AG08396 (cell line): ENCODE measurements at regions not wholly inside any gene's neighbourhood (a gene's known extent, or its start where the extent isn't known, plus 50 kb on each side); places are given as distances from the start of the nearest gene placed in this dataset.
A peak's percentile ranks its signal among the peaks of the same experiment; 100 is the strongest.
"Not testable (repeated sequence)": the region's sequence is repeated elsewhere in the genome, so short reads cannot be mapped to it uniquely, and the experiment has no call there.

Source experiments
- DNase-seq: peaks from one replicate; pipeline ENCODE4 v3.0.0; 2012; ENCODE audit warnings: low spot score, mixed read lengths

DNA sequence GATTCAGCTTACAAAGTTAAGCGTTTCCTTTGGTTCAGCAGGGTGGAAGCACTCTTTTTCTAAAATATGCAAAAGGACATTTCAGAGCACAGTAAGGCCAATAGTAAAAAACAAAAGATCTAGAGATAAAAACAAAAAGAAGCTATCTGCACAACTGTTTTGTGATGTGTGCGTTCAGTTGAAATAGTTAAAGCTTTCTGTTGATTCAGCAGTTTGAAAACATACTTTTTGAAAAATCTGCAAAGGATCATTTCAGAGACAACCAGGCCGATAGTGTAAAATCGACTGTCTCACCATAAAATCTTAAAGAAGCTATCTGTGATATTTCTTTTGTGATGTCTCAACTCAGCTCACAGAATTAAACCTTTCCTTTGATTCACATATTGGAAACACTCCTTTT, 300.0 kb upstream of the ALG10B start:
- no peak for DNase-seq

DNA sequence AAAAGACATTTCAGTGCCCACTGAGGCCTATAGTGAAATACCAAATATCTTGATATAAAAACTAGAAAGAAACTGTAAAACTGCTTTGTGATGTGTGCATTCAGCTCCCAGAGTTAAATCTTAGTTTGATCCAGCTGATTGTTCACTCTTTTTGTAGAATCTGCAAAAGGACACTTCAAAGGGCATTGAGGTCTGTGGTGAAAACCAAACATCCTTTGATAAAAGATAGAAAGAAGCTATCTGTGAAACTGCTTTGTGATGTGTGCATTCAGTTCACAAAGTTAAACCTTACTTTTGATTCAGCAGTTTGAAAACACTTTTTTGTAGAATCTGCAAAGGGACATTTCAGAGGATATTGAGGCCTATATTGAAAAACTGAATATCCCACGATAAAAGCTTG, 290.7 kb upstream of the ALG10B start:
- DNase-seq: no peak

DNA sequence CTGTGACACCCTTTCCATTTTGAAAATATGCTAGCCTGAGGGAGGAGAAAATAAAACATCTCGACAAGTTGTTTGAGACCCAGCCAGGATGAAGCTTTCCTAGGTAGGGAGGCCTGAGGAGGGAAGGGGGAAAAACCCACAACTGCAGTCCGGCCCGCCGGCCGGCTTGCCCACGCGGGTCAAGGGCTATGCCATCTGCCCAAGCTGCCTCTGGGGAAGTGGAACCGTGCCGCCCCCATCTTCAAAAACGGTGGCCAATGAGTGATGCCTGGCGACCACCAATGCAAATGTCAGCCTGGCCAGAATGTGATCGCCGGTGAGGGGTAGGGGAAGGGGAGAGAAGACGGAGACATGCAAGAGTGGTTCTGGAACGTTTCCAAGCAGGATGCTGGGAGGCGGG, 263.5 kb upstream of the ALG10B start:
- no peak for DNase-seq

DNA sequence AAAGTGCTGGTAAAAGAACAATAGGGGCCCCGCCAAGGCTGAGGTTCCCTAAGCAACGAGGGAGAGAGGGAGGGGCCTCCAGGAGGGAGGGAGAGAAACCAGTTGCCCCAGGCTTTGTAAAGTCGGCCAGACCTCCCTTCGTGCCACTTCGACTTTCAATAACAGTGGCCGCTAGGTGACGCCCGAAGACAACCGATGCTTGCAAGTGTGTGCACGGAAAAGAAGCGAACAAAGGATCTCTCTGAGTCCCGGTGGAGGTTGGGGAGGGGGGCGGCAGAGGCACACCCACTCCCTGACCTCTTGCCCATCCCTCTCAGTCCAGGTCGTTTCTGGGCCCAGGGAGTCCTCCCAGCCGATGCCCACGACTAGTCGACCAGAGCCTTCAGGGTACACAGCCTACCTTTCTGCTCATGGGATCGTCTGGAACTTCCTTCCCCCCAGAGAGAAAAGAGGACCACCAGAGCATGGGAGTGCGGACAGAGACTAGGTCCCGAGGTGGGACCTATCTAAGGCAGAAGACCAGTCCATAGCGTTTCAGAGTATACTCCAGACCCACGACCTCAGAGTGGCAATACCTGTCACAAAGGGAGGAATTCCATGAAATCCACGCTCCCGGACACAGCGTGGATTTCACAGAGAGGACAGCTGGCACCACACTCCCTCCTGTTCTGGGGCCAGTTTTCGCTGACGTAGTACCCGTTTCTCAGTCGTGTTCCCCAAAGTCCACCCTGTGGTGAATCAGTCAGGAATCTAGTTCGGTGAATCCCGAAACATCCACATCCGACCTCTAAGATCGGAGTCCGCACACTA, 262.7 kb upstream of the ALG10B start:
- DNase-seq: peak; percentile 8

DNA sequence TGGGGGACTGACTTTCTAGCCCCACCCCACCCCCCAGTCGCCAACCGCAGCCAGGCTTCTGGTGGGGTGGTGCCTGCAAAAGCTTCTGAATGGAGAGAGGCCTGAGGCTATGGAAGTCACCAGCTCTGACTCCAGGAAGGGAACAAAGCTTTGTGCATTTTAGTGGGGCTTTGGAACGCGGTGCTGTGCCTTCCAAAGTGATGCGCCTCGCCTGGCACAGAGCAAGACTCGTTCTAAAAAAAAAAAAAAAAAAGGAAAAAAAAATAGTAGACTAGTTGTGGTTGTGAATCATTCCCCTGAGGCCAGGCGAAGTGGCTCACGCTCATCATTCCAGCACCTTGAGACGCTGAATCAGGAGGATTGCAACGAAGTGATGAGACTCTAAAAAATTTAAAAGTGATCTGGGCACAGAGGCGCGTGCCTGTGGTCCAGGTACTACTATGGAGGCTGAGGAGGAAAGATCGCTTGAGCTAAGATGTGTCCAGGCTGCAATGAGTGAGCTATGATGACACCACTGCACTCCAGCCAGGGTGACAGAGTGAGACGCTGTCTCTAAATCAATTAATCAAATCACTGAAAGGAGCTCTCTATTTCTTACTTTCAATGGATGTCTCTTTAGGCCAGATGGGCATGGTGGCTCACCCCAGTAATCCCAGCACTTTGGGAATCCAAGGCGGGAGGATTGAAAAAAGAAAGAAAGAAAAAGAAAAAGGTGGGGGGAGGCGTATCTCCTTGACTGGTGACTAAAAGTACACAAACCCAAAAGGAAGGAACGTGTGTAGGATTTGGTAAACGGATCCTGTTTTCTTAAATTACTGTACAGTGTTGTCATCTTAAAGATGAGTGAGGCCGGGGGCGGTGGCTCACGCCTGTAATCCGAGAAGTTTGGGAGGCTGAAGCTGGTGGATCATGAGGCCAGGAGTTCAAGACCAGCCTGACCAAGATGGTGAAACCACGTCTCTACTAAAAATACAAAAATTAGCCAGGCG, 259.6 kb upstream of the ALG10B start:
- no peak for DNase-seq

DNA sequence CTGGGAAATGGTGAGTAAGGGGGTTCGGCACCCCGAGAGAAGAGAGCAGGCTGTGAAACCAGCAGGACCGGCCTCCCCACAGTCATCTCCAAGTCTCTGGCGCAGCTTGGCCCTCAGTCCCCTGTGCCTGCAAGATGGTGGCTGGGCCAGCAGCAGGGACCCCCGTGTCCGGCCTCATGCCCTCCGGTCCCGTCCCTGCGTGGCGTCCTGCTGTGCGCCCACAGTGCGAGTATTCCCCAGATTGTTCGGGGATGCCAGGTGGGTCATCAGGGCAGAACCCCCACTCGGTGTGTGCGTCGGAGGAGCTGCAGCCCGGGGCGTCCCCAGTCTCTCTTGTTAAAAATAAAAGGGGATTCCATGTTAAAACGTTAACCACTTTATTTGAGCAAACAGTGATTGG, 216.9 kb upstream of the ALG10B start:
- no peak for DNase-seq

DNA sequence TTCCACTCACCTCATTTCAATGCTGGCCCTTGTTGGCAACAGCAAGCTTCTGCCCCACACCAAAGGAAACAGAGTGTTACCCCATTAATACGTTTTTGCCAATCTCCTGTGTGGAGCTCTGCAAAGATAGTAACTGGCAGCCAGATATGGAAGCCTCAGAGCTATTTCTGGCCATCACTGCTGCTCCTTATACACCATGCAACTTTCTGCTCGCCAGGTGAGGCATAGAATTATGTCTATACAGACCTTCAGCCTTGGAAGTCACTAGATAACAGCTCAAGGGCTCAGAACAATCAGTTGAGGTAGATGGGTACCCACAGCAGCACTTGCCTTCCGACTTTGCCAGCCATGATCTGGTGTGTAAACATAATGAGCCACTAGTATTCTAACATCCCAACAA, 214.8 kb upstream of the ALG10B start:
- DNase-seq: no peak

DNA sequence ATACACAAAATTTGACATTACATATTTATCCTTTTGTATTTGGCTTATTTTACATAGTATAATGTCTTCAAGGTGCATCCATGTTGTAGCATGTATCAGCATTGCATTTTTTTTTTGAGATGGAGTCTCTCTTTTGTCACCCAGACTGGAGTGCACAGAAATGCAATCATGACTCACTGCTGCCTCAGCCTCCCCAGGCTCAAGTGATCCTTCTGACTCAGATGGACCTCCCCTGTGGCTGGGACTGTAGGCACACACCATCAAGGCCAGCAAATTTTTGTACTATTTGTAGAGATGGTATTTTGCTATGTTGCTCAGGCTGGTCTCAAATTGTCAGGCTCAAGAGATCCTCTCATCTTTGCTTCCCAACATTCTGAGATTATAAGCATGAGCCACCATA, 214.4 kb upstream of the ALG10B start:
- no peak for DNase-seq

DNA sequence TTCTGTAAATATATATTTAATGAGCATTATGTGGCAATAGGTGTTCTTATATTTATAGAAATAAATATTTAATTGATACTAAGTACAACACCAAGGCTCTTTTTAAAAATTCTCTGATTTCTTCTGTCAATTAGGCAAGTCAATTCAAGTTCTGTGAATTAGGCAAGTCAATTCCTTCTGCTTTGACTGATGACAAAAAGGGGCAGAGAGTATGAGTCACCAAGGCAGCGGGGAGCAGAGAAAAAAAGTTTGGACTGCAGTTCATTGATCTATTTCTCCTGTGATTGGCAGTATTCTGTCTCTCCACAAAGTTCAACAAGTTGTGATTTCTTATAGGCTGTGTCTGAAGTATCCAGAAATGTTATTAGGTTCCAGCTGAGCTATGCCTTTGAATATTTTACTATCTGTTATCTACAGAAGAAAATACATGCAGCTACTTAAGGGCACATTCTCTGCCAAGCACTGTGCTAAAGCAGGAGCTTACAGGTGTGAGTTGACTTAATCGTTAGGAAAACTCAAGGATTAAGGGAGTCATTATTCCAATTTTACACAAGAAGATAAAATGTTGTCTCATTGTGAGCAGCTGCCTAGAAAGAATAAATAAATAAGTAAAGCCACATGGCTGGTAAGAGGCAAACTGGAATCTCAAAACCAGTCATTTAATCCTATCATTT, 206.4 kb upstream of the ALG10B start:
- no peak for DNase-seq

DNA sequence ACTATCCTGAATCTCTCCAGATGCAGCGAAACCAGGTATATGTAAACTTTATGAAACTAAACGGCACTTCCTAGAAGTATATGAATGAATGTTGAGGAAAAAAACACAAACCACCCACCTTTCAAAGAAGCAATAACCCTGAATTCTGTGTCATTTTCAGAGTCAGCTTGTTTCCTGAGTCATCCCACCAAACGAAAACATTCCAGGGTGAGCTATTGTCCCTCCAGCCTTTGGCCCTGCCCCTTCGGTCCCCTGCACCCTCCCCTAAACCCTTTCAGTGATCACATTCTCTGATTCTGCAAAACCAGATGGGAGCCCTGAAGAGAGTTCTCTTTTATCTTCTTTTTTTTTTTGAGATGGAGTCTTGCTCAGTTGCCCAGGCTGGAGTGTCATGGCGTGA, 202.6 kb upstream of the ALG10B start:
- no peak for DNase-seq

DNA sequence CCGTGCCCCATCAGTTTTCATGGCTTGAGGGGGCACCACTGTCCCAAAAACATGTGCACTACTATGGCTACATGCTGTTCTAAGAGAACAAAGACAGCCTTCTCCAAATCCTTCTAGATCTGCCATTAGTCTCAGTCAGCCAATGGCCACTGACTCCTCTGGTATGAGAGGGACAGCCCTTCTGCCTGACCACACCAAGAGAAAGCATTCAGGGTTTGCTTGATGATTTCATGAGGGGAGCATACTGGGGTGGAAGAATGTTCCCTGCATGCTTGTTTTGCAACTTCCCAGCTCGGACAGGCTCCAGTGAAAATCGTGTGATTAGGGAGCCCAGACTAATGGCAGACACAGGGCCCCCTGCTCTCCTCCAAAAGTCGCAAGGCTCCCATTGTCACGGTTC, 199.6 kb upstream of the ALG10B start:
- no peak for DNase-seq

DNA sequence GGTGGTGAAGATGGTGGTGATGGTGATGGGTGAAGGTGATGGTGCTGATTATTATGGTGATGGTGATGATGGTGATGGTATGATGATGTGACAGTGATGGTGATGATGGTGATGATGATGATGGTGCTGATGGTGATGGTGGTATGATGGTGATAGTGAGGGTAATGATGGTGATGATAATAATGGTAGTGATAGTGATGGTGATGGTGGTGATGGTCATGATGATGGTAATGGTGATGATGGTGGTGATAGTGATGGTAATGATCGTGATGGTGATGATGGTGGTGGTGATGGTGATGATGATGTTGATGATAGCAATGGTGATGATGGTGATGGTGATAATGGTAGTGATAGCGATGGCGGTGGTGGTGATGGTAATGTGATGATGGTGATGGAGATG, 197.9 kb upstream of the ALG10B start:
- no peak for DNase-seq

DNA sequence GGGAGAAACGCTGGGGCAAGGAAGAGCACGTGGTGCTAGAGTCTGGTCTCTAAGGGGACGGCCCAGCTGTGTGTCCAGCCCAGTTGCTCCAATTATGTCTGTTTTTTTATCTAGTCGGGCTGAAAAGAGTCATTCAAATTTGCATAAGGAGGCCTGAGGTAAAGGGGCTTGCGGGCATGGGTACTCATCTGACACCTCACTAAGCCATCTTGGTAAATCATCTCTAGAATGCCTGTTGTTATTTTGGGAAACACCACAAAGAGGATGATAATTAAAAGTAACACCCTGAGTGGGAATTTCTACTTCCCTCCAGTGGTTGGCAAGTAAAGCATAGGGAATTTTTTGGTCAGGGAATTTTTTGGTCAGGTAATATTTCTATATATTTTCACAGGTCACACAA, 196.1 kb upstream of the ALG10B start:
- DNase-seq: no peak

DNA sequence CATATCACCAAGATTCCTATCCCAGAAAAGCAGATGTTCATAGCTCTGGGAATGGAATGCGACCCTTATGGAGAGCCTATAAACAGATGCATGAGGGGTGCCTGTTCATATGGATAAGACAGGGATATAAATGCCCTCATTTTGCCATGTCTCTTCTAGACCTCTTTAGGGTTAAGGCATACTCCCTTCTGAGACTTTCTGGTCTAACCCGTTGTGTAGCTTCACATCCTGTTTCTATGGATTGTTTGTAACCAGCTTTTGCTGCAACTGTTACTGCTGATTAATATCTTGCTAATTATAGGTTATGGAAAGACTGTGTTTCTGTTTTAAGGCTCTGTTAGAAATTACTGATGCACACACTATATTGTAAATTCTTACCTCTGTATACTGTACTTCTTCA, 193.5 kb upstream of the ALG10B start:
- DNase-seq: not testable (repeated sequence)

DNA sequence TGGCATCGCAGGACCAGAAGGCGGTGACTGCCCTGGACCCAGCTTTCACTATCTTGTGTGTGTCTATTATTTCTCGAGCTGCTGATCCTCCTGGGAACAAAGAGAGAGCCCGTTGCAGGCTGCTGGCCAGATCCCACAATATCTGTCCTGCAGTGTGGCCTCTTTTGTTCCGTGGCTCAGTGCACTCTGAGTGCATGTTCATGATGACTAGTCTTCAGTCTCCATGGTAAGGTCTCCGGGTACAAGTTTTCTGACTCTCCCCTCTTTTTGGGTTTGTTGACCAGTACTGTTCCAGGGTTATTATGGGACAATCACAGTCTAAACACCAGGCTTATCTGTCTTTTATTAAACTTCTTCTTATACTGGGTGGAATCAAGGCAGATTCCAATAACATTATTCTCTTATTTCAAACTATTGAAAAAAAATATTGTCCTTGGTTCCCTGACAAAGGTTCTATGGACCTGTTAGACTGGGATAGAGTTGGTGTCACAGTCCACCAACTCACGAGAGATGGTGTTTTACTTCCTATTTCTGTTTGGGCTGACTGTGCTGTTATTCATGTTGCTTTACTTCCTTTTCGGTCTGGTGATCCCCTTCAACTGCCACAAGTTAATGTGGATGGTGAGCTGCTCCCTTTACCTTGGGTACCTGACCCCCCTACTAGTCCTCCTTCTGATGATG, 192.9 kb upstream of the ALG10B start:
- DNase-seq: no peak

DNA sequence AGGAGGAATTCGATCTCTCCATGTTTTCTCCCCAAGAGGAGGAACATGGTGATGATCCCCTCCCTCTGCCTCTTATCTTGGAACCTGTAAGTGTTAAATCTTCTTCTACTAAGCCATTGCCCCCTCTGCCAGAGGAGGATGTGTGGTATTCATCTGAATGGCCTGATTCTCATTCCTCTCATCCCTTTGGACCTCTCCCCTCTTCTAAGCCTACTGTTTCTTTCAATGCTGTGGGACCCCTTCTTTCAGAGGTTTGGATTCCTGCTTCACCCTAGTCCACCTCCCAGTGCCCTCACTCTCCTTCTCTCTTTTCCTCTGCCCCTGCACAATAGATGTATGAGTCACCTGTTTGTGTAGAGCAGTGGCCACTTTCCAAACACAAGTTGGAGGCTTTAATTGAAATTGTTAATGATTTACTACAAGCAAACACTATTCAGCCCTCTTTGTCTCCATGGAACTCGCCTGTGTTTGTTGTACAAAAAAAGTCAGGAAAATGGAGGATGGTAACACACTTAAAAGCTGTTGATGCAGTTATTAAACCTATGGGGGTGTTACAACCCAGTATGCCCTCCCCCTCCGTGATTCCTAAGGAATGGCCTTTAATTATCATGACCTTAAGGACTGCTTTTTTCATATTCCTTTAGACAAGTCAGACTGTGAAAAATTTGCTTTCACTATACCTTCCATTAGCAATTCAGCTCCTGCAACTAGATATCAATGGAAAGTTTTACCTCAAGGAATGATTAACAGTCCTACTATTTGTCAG, 192.1 kb upstream of the ALG10B start:
- DNase-seq: no peak

DNA sequence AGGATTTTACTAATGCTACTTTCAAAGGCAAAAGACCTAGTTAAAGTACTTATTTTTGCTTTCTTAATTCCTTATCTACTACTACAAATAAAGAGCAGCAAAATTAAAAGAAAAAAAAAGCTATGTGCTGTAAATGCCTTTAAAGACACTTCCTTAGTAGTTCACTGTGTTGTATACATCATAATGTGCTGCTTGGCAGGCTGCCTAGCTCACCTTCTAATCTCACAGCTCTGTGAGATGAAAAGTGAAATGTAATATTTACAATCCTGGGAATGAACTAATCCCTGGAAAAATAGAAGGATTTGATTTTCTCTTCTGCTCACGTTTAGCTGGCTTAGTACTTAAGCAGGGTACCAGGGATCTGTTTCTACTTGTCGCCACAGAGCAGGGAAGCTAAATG, 184.4 kb upstream of the ALG10B start:
- DNase-seq: no peak

DNA sequence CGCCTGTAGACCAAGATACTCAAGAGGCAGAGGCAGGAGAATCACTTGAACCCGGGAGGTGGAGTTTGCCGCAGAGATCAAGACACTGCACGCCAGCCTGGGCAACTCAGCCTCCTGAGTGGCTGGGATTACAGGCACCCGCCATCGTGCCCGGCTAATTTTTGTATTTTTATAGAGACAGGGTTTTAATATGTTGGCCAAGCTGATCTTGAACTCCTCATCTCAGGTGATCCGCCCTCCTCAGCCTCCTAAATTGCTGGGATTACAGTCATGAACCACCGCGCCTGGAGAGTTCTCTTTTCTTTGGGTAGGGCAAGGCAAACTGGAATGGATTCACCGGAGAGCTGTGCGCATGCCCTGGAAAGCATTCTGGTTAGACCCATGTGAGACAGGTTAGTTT, 179.3 kb upstream of the ALG10B start:
- no peak for DNase-seq

DNA sequence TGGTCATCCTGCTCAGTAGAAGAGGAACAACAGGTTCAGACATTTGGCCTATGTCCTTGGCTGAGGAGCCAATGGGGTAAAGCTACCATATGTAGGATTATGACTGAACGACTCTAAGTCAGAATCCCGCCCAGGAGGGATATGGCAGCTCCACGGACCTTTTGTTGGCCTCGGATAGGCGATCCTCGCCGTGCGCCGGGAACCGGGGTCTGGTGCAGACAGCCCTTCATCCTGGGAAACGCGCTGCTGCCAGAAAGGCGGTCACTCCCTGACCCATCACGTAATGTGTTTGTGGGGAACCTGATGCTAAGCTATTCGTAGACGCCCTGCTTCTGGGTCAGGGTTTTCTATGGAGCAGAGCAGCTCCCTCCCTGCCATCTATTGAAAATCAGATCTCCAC, 178.9 kb upstream of the ALG10B start:
- DNase-seq: no peak

DNA sequence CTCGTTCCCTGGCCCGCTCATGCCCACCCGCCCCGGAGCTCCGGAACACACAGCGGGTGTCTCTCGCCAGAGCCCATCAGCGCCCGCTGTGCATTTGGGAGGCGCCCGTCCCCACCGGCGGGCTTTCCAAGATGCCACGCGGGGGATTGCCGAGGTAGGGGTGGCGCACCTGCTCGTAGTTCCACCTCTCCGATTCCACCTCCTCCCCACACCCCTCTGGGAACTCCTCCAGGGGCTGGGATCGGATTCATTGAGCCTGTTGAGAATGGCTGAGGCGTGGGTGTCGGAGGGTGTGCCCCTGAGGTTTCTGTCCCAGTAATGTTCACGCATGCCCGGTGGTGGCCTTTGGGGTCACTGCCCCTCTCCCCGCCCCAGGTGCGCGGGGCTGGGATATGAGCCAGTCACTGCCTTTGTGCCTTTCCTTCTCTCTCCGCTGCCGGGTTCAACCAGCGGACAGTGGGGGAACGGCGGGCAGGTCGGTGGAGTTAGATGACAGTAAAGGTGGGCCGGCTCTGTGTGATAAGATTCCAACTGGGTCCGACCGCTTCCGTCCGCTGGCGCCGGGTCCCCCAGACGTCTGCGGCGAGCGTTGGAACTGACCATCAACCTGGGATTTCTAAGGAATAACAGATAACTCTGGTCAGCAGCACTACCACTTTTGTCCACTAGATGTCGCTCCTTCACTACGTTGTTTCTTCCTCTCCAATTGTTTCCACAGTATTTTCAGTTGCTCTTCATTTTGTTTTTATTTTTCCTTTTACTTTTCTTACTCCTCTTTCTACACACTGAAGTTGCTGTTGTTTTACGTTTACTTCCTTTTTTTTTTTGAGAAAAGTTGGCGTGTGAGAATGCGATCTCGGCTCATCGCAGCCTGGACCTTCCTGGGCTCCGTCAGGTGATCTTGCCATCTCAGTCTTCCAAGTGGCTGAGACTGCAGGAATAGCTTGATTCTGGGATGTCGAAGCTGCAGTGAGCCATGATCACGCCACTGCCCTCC, 178.1 kb upstream of the ALG10B start:
- peak; percentile 76 for DNase-seq
